NCI-H1105 treated with DMSO at 0.1 percent for 48 hours (cell line): ENCODE measurements at regions not wholly inside any gene's neighbourhood (a gene's known extent, or its start where the extent isn't known, plus 50 kb on each side); places are given as distances from the start of the nearest gene placed in this dataset.

ENCODE experiments used
- DNase-seq: peaks from one replicate; lab custom pipeline; 2025; lab: John Stamatoyannopoulos, UW

DNA sequence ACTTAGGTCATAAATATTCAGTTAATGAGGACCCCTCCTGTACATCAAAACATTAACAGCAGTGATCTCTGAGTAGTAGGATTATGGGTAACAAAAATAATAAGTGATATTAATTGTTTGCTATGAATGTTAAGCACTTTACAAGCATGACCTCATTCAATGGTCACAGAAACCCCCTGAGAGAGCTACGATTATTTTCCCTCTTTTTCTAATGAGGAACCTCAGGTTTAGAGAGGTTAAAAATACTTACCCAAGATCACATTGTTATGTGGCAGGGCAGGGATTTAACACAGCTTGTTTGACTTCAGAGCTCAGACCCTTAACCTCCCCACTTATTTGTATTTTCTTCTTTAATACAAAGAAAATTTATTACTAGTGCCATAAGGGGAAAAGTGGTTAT lies 228.2 kb downstream of the TBL1XR1 start:
- no peak for DNase-seq

DNA sequence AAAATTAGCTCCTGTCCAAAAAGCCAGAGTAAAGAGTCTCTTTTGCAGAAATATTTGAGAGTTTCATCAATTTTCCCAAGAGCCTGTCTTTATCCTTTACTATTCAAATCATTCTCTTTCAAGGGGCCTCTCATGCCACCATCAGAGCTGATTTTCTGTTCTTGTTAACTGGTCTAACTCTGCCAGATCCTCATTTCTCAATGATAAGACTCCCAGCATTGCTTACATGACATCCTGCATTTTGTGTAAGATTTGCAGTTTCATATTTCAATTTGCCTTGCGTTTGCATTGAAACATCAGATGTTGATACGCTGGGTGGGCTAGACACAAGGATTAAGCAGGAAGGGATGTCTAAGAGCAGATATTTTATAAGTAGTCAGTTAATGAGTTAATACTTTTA lies 228.7 kb downstream of the TBL1XR1 start:
- no peak for DNase-seq

DNA sequence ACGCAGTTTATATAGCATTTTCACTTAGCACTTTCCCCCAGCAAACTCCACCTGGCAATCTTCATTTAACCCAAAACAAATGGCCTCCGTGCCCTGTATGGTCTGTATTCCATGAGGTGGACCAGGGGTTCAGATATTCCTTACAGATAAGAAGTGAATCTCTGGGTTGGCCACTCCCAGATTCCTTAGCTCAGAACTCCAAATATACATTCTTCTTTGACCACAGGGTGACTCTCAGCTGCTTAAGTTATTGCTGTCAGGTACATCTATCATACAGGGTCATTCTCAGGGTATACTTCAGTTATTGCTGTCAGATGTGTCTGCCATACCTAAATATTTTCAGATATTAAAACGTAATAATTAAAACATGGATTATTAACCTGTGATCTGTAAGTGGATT lies 229.8 kb downstream of the TBL1XR1 start:
- DNase-seq = no peak

DNA sequence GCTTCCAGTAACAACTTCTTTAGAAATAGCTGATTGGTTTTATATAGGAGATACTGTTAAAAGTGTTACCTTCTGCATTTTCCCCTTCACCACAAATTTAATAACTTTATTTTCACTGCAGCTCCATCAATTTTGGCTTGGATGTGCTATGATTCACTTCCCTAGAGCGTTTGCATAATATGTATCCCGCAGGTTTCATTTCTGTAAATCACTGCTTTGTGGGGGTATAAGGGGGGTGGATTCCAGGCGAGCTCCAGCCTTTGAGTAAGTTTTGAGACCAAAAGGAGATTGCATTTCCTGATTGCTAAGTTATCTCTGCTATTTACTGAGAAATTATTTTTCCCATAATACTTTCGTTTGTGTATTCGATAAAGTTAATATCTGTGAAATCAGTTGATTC lies 232.6 kb downstream of the TBL1XR1 start:
- no peak for DNase-seq

DNA sequence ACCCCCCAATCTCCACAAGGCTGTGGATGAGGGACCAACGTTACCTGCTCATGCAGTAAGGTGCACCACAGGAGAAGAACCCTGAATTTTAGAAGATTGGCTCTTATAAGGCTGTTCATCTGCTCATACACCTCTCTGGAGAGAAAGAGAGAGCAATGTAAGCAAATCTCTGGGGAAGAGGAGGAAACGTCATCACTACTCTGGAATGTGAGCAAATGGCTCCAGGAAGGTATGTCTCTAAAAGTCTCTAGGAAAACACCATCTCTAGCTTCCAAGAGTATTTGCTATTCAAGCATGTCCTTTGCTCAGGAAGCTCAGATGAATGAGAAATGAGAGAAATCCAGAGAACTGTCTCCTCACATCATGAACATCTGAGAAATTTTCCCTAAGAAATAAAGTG lies 235.4 kb downstream of the TBL1XR1 start:
- DNase-seq = no peak

DNA sequence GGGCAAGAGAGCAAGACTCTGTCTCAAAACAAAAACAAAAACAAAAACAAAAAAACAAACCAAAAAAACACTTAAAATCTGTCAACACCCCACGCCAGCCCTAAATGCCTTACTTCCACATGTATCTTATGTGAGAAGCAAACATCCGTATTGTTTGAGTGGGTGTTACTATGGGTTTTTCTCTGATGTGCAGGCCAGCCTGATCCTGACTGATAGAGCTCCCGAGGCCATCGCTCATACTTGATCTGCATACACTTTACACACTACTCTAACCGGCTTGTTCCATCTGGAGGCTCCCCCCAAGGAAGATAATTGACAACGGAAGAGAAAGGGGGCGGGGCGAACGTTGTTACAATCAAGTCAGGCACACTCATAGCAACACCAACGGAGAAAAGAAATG lies 237.4 kb downstream of the TBL1XR1 start:
- DNase-seq = no peak

DNA sequence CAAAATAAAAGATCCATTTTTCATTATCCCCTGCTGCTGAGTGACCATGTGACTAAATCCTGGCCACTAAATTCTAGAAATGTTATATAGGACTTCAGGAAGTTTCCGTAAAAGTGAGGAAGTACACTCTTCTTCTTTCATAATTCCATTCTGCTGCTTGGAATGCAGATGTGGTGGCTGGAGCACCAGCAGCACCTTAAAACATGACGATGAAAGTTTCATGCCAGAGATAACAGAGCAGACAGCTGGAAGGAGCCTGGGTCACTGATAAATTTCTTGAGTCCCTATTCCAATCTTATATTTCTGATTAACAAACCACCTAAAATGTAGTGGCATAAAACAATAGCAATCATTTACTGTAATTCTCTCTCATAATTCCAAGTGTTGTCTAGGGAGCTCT lies 238.7 kb downstream of the TBL1XR1 start:
- DNase-seq = no peak

DNA sequence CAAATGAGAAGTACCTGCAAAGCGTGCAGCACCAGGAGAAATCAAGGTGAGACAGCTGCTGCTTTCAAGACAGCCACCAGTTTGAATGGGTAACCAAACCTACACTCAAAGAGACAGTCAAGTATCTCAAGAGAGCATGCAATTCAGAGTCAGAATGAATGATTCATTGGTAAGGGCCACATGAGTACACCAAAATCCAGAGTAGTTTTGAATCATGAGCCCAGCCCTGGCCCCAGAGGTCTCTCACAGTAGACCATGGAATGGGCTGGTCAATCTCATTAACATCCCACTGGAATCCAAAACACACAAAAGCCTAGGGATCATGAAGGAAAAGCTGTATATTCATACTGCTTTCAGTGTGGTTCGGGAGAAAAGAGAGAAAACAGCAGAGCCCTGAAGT lies 242.8 kb downstream of the TBL1XR1 start:
- DNase-seq = no peak

DNA sequence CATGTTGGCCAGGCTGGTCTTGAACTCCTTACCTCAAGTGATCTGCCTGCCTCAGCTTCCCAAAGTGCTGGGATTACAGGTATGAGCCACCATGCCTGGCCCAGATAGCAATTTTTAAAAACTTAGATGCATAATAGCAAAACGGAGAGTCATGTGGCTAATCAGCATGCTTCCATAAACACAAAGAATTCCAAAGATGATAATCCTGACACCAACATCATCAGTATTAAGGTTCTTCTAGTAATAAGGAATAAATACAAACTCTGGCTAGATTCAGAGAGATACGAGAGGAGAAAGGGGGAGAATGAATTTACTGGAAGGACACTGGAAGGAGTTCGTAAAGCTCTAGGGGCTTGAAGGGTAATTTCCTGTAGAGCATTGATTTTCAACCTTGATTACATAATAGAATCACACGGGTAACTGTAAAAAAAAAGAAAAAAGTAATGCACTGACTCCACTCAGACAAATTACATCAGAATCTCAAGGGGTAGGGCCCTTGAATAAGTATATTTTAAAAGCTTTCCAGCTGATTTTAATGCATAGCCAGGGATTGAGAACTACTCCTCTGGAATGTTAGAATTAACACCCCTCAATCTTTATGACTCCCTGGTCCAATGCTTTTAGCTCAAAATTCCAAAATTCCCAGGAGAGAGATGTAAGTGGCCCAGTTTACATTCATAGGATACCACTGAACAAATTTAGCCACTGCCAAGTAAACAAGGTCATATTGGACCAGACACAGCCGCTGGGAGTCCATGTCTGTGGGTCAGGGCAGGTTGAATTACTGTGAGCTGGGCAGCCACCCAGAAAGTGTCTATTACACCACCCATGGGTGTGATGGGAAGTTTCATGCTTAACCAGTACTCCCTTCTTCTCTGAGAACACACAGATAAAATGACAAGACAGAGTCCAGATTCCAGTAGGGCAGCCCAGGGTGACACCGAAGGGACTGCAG lies 243.9 kb downstream of the TBL1XR1 start:
- no peak for DNase-seq

DNA sequence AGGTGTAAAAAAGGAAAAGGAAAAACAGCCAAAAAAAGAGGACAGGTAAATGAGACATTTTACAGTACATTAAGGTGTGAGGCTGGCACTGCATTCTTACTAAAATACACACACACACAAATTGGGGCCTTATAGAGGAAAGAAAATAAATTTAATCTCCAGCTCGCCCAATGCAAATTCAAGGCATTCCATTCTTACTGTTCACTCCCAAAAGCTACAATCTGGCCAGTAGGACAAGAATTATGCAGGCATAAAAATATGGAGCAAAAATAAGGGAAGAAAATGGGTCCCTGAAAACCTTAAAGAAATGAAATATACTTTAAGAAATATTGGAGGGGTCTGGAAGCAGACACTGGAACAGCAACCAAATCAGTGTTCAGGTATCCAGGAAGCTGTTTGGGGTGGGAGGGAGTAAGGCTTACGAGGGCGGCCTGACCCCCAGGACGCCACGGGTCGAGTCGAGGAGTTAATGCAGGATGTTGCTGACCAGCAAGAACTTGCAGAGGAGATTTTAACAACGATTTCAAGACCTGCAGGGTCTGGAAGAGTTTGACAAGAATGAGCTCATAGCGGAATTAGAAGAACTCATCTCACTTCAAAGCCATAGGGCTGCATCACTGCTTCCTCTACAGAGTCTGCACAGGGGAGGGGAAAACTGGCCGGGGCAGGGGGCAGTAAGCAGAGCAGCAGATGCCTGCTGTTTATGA lies 245.5 kb downstream of the TBL1XR1 start:
- no peak for DNase-seq

DNA sequence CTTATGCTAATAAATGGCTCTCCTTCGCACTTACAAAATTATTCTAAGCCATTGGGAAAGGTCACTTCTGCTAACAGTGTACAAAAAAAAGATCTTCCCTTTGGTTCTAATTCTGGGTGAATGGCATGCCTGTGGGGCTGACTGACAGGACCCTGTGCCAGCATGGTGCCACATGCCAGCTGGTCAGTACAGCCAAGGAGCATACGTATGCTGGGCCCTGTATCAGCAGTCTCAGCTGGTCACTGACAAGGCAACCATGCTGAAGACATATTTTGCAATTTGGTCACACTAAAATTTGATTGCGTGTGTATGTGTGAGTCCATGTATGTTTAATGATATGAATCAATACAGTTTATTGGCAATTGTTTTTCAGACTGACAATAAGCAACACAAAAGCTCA lies 246.1 kb downstream of the TBL1XR1 start:
- DNase-seq = no peak

DNA sequence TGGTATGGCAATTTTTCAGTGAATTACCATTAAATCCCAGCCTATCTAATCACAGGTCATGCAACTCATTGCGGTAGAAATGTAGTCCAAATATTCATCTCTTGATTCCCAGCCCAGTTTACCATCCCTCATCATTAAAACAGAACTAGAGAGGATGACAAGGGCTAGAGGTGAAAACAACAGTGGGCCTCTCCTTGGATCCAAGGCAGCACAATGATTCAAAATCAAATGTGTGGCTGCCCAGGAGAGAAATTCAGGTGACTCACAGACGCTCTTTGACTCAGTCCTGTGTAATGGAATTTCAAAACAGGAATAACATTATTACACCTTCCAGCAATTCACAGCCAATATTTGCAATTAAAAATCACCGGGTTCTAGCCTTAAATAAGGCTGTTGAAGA lies 246.5 kb downstream of the TBL1XR1 start:
- DNase-seq = no peak

DNA sequence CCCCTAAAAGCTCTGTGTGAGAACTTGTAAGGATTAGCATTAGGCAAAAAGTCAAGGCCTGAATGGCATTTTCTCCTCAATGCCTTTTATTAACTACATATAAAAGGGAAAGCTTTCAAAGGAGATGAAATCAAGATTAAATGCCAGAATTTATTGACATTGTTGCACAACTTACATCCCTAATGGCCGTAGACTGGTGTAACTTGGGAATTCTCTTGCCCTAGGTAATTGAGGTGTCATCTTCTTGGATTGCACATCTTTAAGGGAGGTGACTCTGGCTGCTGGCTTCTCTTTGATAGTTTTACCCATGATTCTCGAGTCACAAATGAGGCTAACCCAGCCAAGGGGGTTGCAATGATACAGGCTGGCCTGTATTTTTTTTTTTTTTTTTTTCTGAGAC lies 249.1 kb downstream of the TBL1XR1 start:
- no peak for DNase-seq

DNA sequence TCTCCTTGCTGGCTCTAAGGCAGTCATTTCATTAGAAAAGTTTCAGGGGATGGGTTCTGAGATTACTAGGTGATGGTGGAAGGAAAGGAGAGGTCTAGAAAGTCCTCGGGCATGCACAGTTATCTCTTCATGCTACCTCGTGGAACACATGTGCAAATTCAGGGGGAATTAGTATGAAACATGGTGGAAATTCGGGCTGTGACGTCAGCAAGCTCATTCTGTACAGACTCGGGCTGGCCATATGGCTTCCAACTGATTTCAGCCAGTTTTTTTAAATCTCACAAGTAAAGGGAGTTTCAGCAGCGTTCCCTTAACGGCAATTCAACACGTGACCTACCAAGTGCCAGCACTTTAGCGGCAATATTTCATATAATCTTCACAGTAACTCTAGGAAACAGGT lies 251.1 kb downstream of the TBL1XR1 start:
- DNase-seq = no peak

DNA sequence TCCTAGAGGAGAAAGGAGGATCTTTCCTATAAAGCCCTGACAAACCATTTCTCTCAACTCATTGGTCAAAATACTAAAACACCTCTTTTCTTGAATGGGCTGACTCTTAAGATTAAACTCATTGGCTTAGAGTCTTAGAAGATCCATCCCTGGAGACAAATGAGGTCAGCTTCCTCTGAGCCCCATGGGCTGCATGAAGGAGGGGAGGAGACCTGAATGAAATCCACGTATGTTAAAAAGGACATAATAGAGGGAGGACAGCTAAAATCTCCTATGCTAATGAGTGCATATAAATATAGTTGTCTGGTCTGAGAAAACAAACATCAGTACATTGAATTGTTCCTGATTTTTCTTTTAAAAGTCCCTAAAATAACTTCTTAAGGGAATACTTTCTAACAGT lies 255.0 kb downstream of the TBL1XR1 start:
- DNase-seq = no peak

DNA sequence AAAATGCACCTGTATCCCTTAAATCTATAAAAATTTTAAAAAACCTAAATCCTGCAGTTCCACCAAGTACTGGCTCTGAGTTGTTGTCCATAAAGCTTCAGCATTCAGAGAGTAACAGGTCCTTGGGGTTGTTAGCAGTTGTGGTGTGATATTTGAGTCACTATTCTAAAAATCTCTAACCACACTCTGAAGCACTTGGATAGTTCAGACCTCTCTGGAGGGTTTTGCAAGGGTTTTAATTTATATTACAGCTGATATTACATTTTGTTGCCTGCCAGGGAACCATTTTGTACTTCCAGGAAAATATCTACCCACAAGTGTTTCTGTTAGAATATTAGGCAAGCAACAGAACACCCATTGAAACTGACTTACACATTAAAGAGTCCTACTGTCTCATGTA lies 255.6 kb downstream of the TBL1XR1 start:
- no peak for DNase-seq

DNA sequence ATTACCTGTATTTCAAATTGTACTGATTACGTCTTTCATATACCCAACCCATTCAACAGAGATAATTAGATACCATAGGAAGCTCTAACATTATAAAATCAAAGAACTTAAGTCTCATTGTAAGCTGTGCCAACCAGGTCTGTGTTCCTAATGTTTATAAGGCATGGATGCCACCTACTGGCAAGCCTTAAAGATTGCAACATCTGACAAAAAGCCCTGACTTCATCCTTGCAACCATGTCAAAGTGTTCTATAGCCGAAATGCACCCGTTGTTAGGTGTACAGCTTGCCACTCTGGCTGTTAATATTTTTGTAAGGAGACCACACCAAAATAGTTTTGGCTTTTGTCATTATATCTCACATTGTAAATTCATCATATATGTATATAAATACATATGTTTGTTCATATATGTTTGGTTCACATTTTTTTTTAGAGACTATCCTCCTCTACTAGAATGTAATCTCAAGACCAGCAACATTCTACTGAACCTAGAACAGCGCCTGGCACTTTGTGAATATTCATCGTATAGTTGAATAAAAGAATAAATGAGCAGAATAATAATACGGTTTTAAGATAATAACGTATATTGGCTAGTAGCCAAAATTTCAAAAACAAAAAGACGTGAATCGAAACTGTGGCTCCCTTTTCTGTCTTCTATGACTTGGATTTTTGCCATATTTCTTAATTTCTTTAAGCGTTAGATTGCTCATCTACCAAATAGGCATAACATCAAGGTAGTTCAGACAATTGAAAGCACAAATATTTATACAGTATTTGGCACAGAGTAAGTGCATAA lies 258.1 kb downstream of the TBL1XR1 start:
- DNase-seq = peak; percentile 94

DNA sequence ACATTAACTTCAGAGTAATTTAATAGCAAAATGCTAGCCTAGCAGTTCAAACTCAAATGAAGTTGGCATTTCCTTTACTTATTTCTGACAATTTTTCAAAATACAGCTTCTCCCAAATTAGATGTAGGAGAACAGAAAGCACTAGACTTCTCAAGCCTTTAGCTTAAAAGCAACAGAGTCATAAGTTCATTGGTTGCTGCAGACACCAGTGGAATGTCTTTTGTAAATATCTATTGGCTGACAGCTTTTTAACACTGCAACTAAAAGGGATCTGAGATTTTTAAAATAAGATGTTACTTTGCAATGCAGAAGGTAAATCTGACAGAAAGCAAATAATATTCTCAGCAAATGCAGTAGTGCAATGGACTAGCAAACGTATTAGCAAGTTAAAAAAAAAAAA lies 259.3 kb downstream of the TBL1XR1 start:
- DNase-seq = no peak

DNA sequence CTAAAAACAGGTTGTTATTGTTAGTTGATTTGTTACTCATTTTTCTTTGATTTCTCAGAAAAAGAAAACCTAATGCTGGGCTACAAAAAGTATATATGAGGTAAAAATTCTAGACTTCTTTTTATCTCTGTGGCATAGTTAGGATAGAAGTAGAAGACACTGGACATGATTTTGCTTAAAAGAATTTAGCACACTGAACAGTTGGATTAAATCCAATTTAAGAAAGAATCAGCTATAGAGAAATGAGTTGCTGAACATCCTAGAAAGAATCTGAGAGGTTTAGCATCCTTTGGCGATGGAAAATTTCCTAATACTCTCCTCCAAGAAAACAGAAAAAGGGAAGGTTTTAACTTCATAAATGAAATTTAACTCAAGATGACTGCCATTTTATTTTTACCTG lies 259.7 kb downstream of the TBL1XR1 start:
- DNase-seq = no peak

DNA sequence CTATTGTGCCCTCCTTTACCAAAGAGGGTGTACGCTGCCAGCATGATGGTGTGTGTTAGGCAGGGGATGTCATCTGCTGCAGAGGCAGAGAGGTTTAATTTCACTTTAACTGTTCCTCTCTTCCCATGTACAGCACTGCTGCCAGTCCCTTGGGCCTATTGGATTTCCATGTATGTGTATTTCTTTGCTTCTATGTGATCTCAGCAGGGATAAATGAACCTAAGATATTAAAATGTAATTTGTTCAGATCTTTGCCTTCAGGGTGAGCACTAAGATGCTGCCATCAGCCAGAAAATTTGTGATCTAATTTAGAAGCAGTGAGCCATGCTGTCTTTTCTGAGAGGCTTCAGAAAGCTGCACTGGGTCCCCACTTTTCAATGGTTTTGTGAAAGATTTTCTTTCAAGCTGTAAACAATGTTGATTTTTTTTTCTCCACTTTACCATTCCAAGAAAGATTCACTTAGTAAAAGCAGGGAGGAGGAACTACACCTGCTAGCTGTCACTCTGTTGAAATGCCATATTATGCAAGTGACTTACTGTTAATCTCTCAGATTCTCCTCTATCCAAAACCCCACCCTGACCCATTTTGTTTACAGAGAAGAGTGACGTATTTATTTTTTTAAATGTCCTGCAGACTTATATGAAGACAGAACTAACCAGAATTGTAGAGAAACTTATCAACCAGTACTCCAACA lies 261.9 kb downstream of the TBL1XR1 start:
- no peak for DNase-seq

DNA sequence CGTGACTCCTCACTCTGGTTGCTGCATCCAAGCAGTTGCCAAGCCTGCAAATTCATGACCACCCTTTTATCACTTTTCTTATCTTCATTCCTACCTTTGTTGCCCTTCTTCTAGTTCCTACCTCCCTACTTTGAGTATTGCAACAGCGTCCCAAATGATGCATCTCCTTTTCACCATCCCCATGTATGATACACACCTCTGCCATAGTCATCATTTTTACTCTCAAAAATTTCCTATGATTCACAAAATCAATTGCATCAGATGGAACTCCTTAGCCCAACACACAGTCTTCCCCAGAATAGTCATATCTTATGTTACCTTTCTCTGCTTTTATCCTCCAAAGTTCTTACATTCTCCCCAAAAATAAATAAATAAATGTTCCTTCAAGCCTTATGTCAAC lies 262.6 kb downstream of the TBL1XR1 start:
- no peak for DNase-seq

DNA sequence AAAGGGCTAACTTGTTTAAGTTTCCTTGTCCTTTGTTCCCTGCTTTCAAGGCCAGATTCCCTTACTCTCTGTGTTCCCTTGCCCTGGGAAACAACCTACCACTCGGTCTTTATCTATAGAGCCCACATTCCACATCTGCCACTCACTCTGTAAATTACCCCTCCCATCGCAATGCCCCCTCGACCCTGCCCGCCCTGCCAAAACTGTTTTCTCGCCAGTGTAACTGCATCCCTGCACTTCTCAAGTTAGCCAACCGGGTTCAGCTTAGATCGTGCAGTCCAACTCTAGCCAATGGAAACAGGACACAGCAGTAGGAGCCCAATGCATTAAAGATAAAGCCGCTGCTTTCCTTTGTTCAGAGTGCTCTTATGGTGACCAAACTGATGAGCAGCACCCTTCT lies 263.6 kb downstream of the TBL1XR1 start:
- no peak for DNase-seq
